ENCODE measurements at regions not wholly inside any gene's neighbourhood (a gene's known extent, or its start where the extent isn't known, plus 50 kb on each side); places are given as distances from the start of the nearest gene placed in this dataset.

DNA sequence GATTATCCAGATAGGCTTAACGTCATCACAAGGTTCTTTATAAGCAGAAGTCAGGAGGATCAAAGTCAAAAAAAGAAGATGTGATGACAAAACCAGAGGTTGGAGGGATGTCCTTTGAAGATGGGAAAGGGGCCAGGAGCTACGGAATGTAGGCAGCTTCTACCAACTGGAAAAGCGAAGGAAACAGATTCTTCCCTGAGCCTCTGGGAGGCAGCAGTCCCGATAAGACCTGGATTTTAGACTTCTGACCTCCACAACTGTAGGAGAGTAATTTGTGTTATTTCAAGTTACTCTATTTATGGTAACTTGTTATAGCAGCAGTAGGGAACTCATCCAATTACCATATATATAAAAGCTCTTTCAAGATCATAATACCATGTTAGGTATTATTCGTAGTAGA is 98.8 kb upstream of the MYCBP2 start:
- Histone ChIP-seq H3K4me1 (replicated peaks in 1 of 2) (no peaks in the 10 kb centered on the region), H3K27me3 (no peaks in the 10 kb centered on the region), H3K36me3 (replicated peaks in 1 of 2) (no peaks in the 10 kb centered on the region), H3K4me3 (no peak overlapping the region), H3K27ac (no peak overlapping the region), H3K9me3 (replicated peaks in 1 of 3) (no peaks in the 10 kb centered on the region)
- DNase-seq = no peak
- intact Hi-C loops (cut with DNase I) = no loop called here
- TF ChIP-seq, protein P1, sequence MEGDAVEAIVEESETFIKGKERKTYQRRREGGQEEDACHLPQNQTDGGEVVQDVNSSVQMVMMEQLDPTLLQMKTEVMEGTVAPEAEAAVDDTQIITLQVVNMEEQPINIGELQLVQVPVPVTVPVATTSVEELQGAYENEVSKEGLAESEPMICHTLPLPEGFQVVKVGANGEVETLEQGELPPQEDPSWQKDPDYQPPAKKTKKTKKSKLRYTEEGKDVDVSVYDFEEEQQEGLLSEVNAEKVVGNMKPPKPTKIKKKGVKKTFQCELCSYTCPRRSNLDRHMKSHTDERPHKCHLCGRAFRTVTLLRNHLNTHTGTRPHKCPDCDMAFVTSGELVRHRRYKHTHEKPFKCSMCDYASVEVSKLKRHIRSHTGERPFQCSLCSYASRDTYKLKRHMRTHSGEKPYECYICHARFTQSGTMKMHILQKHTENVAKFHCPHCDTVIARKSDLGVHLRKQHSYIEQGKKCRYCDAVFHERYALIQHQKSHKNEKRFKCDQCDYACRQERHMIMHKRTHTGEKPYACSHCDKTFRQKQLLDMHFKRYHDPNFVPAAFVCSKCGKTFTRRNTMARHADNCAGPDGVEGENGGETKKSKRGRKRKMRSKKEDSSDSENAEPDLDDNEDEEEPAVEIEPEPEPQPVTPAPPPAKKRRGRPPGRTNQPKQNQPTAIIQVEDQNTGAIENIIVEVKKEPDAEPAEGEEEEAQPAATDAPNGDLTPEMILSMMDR (IDR thresholded peaks at IDR 0.05) = no peak
- no peak for TF ChIP-seq POLR2A (IDR thresholded peaks at IDR 0.05)
- WGBS, 4 donors = 64 to 86% (median 75%) methylated on average over 5 of the region's 5 CpGs

DNA sequence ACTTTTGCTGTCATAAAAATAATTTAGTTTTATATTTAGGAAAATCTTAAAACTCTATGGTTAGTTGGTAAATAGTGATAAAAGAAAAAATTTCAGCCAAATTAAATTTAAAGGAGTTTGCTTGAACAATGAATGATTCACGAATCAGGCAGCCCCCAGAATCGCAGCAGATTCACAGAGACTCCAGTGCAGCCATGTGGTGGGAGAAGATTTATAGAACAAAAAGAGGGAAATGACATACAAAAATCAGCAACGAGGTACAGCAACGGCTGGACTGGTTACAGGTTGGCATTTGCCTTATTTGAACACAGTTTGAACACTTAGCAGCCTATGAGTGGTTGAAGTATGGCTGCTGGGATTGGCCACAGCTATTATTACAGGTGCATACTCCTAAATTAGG is 96.4 kb upstream of the MYCBP2 start:
- Histone ChIP-seq H3K9me3 (replicated peaks in 1 of 3) (no peaks in the 10 kb centered on the region), H3K27ac (no peak overlapping the region), H3K4me3 (no peak overlapping the region), H3K4me1 (replicated peaks in 1 of 2) (no peaks in the 10 kb centered on the region), H3K36me3 (replicated peaks in 1 of 2) (no peaks in the 10 kb centered on the region), H3K27me3 (no peaks in the 10 kb centered on the region)
- TF ChIP-seq POLR2A (IDR thresholded peaks at IDR 0.05) = no peak
- 56 to 63% (median 59%) methylated on average over 4 of the region's 4 CpGs for WGBS, 4 donors
- DNase-seq = no peak
- intact Hi-C loops (cut with DNase I) = no loop called here

DNA sequence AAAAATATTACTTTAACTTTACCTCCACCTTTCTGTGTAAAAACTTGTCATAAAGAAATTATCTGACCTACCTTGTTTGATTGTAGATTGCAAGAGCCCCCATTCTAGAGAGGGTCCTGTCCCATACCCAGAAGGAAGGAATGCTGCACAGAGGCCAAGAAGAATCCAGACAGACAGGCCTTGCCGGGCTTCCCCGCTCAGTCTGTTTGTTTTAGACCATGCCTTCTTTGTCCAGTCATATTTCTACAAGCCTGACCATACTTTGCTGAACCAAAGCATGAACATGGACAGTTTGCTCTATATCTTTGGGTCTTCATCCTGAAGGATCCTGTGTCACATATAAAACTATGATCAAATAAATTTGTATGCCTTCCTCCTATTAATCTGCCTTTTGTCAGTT is 95.8 kb upstream of the MYCBP2 start:
- DNase-seq = no peak
- TF ChIP-seq, protein P1 (IDR thresholded peaks at IDR 0.05) = no peak
- no peak for TF ChIP-seq POLR2A (IDR thresholded peaks at IDR 0.05)
- Histone ChIP-seq H3K27me3 (no peaks in the 10 kb centered on the region), H3K27ac (no peak overlapping the region), H3K4me1 (replicated peaks in 1 of 2) (no peaks in the 10 kb centered on the region), H3K36me3 (replicated peaks in 1 of 2) (no peaks in the 10 kb centered on the region), H3K4me3 (no peak overlapping the region), H3K9me3 (replicated peaks in 1 of 3) (no peaks in the 10 kb centered on the region)
- intact Hi-C loops (cut with DNase I) = no loop called here
- WGBS, 4 donors = 69 to 100% (median 81%) methylated on average over 2 of the region's 2 CpGs

DNA sequence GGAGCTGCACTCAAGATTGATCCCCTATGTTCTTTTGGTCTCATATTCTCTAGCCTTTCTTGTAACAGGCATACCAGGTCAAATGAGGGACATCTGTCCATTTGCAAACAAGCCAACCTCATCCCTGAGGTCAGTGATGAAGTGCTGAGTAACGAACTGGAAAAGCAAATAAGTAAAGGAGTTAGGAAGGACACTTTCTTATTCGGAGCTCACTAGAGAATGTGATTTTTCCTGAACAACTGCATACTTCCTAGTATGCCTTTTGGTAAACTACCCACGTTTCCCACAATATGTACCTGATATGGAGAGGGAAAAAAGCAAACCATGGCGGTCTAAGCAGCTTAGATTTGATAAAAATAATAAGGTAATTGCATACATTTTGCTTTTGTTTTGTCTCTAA is 91.0 kb upstream of the MYCBP2 start:
- H3K27me3 ChIP-seq = no peaks in the 10 kb centered on the region
- H3K9me3 ChIP-seq (replicated peaks in 1 of 3) = no peaks in the 10 kb centered on the region
- DNase-seq = no peak
- WGBS, 4 donors = 43 to 64% (median 60%) methylated on average over 4 of the region's 4 CpGs
- H3K27ac ChIP-seq = no peak overlapping the region
- H3K4me1 ChIP-seq (replicated peaks in 1 of 2) = no peaks in the 10 kb centered on the region
- TF ChIP-seq, protein P1 (IDR thresholded peaks at IDR 0.05) = no peak
- TF ChIP-seq POLR2A (IDR thresholded peaks at IDR 0.05) = no peak
- H3K4me3 ChIP-seq = no peak overlapping the region
- intact Hi-C loops (cut with DNase I) = no loop called here
- H3K36me3 ChIP-seq (replicated peaks in 1 of 2) = no peaks in the 10 kb centered on the region

DNA sequence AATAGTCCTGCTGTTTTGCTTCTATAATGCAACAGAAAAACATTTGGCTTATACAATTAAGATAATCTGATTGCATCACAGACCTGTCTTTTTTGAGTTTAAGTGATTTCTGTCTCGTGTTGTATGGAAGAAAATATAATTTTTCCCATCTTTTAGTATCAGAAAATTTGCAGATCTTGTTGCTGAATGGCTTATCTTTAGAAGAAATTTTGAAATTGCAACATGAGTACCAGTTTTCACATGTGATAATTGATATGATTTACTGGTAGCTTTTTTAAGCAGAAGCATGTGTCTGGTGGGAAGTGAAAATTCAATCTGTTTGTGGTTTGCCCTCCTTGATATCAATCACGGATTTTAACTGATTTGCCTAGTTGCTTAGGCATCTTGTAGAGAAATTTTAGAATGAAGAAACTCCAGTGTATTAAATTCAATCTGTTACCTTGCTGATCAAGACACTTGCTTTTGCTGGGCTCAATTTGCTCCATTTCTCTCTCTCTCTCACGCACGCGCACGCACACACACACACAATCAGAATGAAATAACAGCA is 89.8 kb upstream of the MYCBP2 start:
- Histone ChIP-seq H3K27me3 (no peaks in the 10 kb centered on the region), H3K4me3 (no peak overlapping the region), H3K4me1 (replicated peaks in 1 of 2) (no peaks in the 10 kb centered on the region), H3K9me3 (replicated peaks in 1 of 3) (no peaks in the 10 kb centered on the region), H3K36me3 (replicated peaks in 1 of 2) (no peaks in the 10 kb centered on the region), H3K27ac (no peak overlapping the region)
- no peak for TF ChIP-seq POLR2A (IDR thresholded peaks at IDR 0.05)
- TF ChIP-seq, protein P1 (IDR thresholded peaks at IDR 0.05) = no peak
- intact Hi-C loops (cut with DNase I) = no loop called here
- DNase-seq = no peak
- 72 to 75% (median 75%) methylated on average over 6 of the region's 6 CpGs for WGBS, 4 donors

All from adrenal gland (tissue), 9 donors.